ENCODE measurements at regions not wholly inside any gene's neighbourhood (a gene's known extent, or its start where the extent isn't known, plus 50 kb on each side); places are given as distances from the start of the nearest gene placed in this dataset.
A peak's percentile ranks its signal among the peaks of the same experiment; 100 is the strongest.

GRCh38 chr13:67742478-67742877 lies 512.3 kb upstream of the PCDH9 start (continued):
- TF ChIP-seq ZBTB11 (tag by site-specific recombination; conservative IDR thresholded peaks at IDR 0.05; ENCODE audit: low read depth): no peak
- TF ChIP-seq ZNF416 (tag by site-specific recombination; IDR thresholded peaks at IDR 0.05): no peak
- no peak for TF ChIP-seq ZNF677 (tag by site-specific recombination; IDR thresholded peaks at IDR 0.05)
- no peak for TF ChIP-seq HIC1 (tag by site-specific recombination; IDR thresholded peaks at IDR 0.05)
- no peak for TF ChIP-seq ZNF114 (tag by site-specific recombination; IDR thresholded peaks at IDR 0.05)
- no peak for TF ChIP-seq SETDB1 (IDR thresholded peaks at IDR 0.05; ENCODE audit: insufficient read length, low read length)
- no peak for TF ChIP-seq ZNF404 (tag by site-specific recombination; IDR thresholded peaks at IDR 0.05)
- no peak for TF ChIP-seq SP7 (tag by site-specific recombination; IDR thresholded peaks at IDR 0.05)

GRCh38 chr13:67740871-67741535 lies 510.9 kb upstream of the PCDH9 start:
- H3K4me3 ChIP-seq (ENCODE audit: low read depth, low read length): no peak overlapping the region
- POLR2A ChIA-PET: no interaction called here

GRCh38 chr13:67736646-67737420 lies 506.7 kb upstream of the PCDH9 start:
- no peak overlapping the region for H3K27ac ChIP-seq (ENCODE audit: extremely low read depth, low read depth, low read length)
- no peak overlapping the region; the same call in 1 of the 2 replicates for H3K4me3 ChIP-seq (ENCODE audit: low read depth, low read length)
- no peaks in the 10 kb centered on the region for H3K9me3 ChIP-seq (ENCODE audit: control insufficient read depth, insufficient read depth, low read depth, low read length)
- ChIA-PET CTCF (interaction anchor here (0.5 to 1.1 kb wide), 4 partner anchors 13 to 464 kb away, joined by 3 to 5 read pairs (median 4); no protein-coding TSS in a partner anchor), POLR2A (no interaction called here)
- no peaks in the 10 kb centered on the region for H3K36me3 ChIP-seq (ENCODE audit: control insufficient read depth in 2 of 2, insufficient read depth in 1 of 2, low read length in 2 of 2)
- H3K4me1 ChIP-seq (ENCODE audit: control insufficient read depth, insufficient read depth, low read length): no peaks in the 10 kb centered on the region
- TF ChIP-seq ZBTB21 (tag by site-specific recombination; IDR thresholded peaks at IDR 0.05): no peak
- TF ChIP-seq SCRT1 (tag by site-specific recombination; IDR thresholded peaks at IDR 0.05; ENCODE audit: borderline replicate concordance): no peak
- no peak for TF ChIP-seq ZBTB8A (tag by site-specific recombination; IDR thresholded peaks at IDR 0.05)
- peak; percentile 32 for TF ChIP-seq ZBTB44 (tag by site-specific recombination; IDR thresholded peaks at IDR 0.05)
- TF ChIP-seq SETDB1 (IDR thresholded peaks at IDR 0.05; ENCODE audit: insufficient read length, low read length): peak; percentile 52
- TF ChIP-seq, protein P1, sequence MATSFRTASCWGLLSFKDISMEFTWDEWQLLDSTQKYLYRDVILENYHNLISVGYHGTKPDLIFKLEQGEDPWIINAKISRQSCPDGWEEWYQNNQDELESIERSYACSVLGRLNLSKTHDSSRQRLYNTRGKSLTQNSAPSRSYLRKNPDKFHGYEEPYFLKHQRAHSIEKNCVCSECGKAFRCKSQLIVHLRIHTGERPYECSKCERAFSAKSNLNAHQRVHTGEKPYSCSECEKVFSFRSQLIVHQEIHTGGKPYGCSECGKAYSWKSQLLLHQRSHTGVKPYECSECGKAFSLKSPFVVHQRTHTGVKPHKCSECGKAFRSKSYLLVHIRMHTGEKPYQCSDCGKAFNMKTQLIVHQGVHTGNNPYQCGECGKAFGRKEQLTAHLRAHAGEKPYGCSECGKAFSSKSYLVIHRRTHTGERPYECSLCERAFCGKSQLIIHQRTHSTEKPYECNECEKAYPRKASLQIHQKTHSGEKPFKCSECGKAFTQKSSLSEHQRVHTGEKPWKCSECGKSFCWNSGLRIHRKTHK (tag by site-specific recombination; IDR thresholded peaks at IDR 0.05): no peak
- peak; percentile 86 for TF ChIP-seq TCF7L2 (IDR thresholded peaks at IDR 0.05; ENCODE audit: borderline replicate concordance, low read depth, low read length)
- TF ChIP-seq ZNF121 (tag by site-specific recombination; IDR thresholded peaks at IDR 0.05): no peak
- no peak for TF ChIP-seq HOXC10 (CRISPR knock-in tag; IDR thresholded peaks at IDR 0.05)
- TF ChIP-seq ZNF548 (tag by site-specific recombination; IDR thresholded peaks at IDR 0.05): no peak
- no peak for TF ChIP-seq ZNF184 (tag by site-specific recombination; IDR thresholded peaks at IDR 0.05)
- TF ChIP-seq, protein P2, sequence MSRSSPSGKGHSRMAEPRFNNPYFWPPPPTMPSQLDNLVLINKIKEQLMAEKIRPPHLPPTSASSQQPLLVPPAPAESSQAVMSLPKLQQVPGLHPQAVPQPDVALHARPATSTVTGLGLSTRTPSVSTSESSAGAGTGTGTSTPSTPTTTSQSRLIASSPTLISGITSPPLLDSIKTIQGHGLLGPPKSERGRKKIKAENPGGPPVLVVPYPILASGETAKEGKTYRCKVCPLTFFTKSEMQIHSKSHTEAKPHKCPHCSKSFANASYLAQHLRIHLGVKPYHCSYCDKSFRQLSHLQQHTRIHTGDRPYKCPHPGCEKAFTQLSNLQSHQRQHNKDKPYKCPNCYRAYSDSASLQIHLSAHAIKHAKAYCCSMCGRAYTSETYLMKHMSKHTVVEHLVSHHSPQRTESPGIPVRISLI (tag by site-specific recombination; IDR thresholded peaks at IDR 0.05): peak; percentile 82
- TF ChIP-seq ZNF654 (tag by site-specific recombination; IDR thresholded peaks at IDR 0.05; ENCODE audit: low read depth): peak; percentile 39

More at GRCh38 chr13:67740871-67741535, 510.9 kb upstream of the PCDH9 start:
- no peaks in the 10 kb centered on the region for H3K36me3 ChIP-seq (ENCODE audit: control insufficient read depth in 2 of 2, insufficient read depth in 1 of 2, low read length in 2 of 2)
- TF ChIP-seq TRIM28 (IDR thresholded peaks at IDR 0.05; ENCODE audit: borderline replicate concordance, low read length): 0 out of 2 replicates have a peak, but pooled peaks have one; percentile 5
- TF ChIP-seq ZNF133 (tag by site-specific recombination; IDR thresholded peaks at IDR 0.05): no peak
- no peak for TF ChIP-seq ZNF548 (tag by site-specific recombination; IDR thresholded peaks at IDR 0.05)
- 0 out of 2 replicates have a peak, but pooled peaks have one; percentile 16 for TF ChIP-seq KLF8 (tag by site-specific recombination; IDR thresholded peaks at IDR 0.05)
- TF ChIP-seq ZNF621 (tag by site-specific recombination; IDR thresholded peaks at IDR 0.05): no peak
- H3K4me1 ChIP-seq (ENCODE audit: control insufficient read depth, insufficient read depth, low read length): no peaks in the 10 kb centered on the region
- H3K9me3 ChIP-seq (ENCODE audit: control insufficient read depth, insufficient read depth, low read depth, low read length): no peaks in the 10 kb centered on the region
- H3K27ac ChIP-seq (ENCODE audit: extremely low read depth, low read depth, low read length): no peak overlapping the region
- CTCF ChIA-PET: interaction anchor here (0.7 kb wide), 1 partner anchor 903 kb away, joined by 5 read pairs; no protein-coding TSS in a partner anchor
